8988T (cell line): ENCODE measurements at regions not wholly inside any gene's neighbourhood (a gene's known extent, or its start where the extent isn't known, plus 50 kb on each side); places are given as distances from the start of the nearest gene placed in this dataset.
"Not testable (repeated sequence)": the region's sequence is repeated elsewhere in the genome, so short reads cannot be mapped to it uniquely, and the experiment has no call there.

Experiments
- DNase-seq: peaks from one replicate; pipeline ENCODE4 v3.0.0; 2011

GRCh38 chr3:157920822-157921700 lies 185.2 kb downstream of the SHOX2 start:
- no peak for DNase-seq

DNA sequence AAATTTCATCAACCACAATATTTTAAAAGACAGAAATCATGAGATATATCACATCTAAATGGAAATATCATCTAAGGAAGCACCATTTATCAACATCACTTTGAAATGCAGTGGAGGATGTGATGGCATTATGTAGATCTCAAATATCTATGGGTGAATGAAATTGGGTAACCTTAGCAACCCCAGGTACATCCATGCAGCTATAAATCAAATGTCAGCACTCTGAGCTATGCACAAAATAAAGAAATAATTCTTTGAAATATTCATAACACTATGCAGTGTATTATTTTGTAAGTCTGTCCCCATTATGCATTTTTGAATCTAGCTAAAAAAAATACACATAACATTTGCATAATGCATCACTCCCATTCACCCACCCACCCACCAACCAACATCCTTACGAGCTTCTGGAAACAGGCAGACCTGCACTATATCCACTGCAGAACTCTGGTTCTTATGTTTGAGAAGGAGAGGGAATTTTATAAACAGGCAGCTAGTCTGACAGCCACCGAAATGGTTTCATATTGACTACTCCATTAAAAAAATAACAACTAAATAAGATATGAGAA lies 186.8 kb downstream of the SHOX2 start:
- DNase-seq = no peak

GRCh38 chr3:157918402-157918801 lies 187.8 kb downstream of the SHOX2 start:
- DNase-seq = no peak

DNA sequence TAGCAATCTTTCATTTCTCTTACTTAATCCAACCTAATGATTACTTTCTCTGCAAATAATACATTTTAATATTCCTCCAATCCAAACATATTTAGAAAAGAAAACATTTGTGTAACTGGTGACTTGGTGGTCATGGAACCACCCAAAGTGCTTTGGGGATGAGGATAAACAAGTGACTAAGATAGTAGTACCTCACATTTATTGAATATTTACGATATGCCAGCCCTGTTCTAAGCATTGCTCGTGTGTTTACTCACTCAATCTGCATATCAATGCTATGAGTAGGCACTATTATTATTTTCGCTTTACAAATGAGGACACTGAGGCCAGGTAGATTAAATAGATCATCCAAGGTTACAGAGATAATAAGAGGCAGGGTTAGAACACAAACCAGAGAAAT lies 189.5 kb downstream of the SHOX2 start:
- no peak for DNase-seq

GRCh38 chr3:157914882-157915281 lies 191.3 kb downstream of the SHOX2 start:
- no peak for DNase-seq

DNA sequence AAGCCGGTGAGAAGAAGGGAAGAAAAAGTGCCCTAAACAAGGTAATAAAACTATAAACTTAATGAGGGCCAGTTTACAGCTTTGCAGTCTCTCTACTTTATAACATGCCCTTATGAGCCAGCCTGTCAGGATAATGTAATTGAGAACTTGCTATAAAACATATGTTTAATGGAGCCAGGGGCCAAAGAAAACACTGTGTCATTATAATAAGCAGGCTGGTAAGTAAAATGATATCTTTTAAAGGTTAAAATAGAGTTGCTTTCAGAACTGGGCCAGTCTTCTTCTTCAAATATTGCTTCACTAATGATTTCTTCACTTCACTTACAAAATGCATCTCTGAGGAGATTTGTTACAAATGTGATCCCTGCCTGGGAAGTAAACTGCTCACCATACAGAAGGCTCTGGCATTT lies 192.5 kb downstream of the SHOX2 start:
- DNase-seq = no peak

GRCh38 chr3:157912514-157913451 lies 193.4 kb downstream of the SHOX2 start:
- no peak for DNase-seq

GRCh38 chr3:157906627-157907026 lies 199.6 kb downstream of the SHOX2 start:
- DNase-seq = no peak

GRCh38 chr3:157905885-157906284 lies 200.3 kb downstream of the SHOX2 start:
- no peak for DNase-seq

- DNase-seq = not testable (repeated sequence)
These were observed 203.5 kb downstream of the SHOX2 start for GRCh38 chr3:157902680-157903079.

- no peak for DNase-seq
These were observed 218.2 kb downstream of the SHOX2 start for GRCh38 chr3:157888040-157888439.

DNA sequence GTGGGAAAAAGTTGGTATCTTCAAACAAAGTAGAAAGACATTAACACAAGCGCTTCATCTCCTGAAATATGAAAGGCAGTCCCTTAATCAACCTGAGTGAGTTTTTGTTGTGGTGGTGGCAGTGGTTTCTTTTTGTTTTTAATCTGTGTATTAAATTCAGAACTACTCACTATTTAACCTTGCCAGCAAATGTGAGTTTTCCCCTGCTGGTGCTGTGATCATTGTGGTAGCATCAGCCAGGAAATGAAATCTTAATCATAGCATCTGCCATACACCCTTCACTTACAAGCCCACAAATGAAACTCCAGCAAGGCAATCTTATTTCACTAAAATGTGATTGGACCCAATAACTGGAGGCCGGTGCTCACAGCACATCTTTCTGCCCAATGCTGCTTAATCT lies 229.7 kb downstream of the SHOX2 start:
- no peak for DNase-seq

GRCh38 chr3:157872902-157873301 lies 233.3 kb downstream of the SHOX2 start:
- DNase-seq = no peak

- DNase-seq = no peak
These were observed 234.3 kb downstream of the SHOX2 start for GRCh38 chr3:157871838-157872460.

DNA sequence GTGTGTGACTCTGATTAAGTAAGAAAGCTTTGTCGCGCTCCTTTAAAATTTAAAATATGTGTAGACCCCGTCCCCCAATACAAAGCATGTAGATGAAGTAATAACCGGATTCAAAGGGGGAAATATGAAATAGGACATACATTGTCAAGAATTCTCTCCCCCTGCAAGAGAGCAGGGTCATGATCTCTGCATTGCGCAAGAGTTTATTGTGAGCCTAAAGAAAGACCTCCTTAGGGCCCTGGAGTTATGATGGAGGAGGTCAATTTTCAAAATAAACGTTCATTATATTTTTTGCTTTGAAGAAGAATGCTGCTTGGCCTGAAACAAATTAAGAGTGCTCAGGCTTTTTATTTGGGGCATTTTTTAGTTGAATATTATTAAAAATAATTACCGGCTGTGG lies 235.0 kb downstream of the SHOX2 start:
- no peak for DNase-seq

GRCh38 chr3:157868946-157869345 lies 237.3 kb downstream of the SHOX2 start:
- no peak for DNase-seq

GRCh38 chr3:157868196-157868595 lies 238.0 kb downstream of the SHOX2 start:
- DNase-seq = no peak

DNA sequence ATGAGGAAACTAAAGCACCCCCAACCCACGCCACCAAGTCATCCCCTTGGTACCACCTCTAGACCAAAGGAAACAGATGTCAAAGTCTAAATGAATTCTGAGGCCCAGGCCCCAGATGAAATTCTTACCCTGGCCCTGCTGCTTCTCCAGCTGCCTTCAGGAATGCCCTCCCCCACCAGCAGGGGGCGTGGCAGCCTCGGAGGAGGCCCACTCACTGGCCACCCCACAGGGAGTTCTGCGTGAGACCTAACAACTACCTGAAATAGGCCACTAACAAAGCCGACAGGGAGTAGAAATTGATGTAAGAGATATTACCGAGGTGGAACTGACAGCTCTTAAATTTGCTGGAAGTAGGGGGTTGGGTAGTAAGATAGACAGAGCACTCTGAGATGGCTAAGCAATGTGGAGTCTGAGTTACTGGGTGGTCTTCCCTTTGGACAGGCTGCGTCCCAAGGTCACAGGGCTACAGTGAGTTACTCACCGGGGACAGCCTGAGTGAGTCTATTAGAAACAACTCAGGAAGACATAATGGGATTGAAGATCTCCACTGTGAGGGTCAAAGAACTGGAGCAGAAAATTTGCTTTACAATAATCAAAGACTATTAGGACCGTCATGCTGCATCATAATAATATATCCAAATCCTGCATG lies 240.7 kb downstream of the SHOX2 start:
- DNase-seq = peak; percentile 30

- no peak for DNase-seq
These were observed 245.0 kb downstream of the SHOX2 start for GRCh38 chr3:157861076-157861765.

- no peak for DNase-seq
These were observed 246.7 kb downstream of the SHOX2 start for GRCh38 chr3:157859541-157859940.

- DNase-seq = no peak
These were observed 247.4 kb downstream of the SHOX2 start for GRCh38 chr3:157858821-157859220.

- DNase-seq = no peak
These were observed 248.8 kb downstream of the SHOX2 start for GRCh38 chr3:157857440-157857839.
